Endothelial cell (in vitro differentiated cells): ENCODE measurements at regions not wholly inside any gene's neighbourhood (a gene's known extent, or its start where the extent isn't known, plus 50 kb on each side); places are given as distances from the start of the nearest gene placed in this dataset.

Source experiments
- DNase-seq: peaks from one replicate; pipeline ENCODE4 v3.0.0; 2021; ENCODE audit warnings: low spot score
- H3K27ac Mint-ChIP-seq: one replicate; pipeline ENCODE4 v1.8.0; 2021; ENCODE audit warnings: mixed read lengths, inconsistent platforms; ENCODE audit not compliant: unreplicated experiment
- H3K27me3 Mint-ChIP-seq: one replicate; pipeline ENCODE4 v1.8.0; 2021; ENCODE audit warnings: mild to moderate bottlenecking, moderate library complexity, mixed read lengths, inconsistent platforms; ENCODE audit not compliant: unreplicated experiment
- H3K36me3 Mint-ChIP-seq: one replicate; pipeline ENCODE4 v1.8.0; 2021; ENCODE audit warnings: mild to moderate bottlenecking, low read depth, mixed read lengths, inconsistent platforms; ENCODE audit not compliant: unreplicated experiment
- H3K4me1 Mint-ChIP-seq: one replicate; pipeline ENCODE4 v1.8.0; 2021; ENCODE audit warnings: mild to moderate bottlenecking, mixed read lengths, inconsistent platforms; ENCODE audit not compliant: unreplicated experiment
- H3K4me3 Mint-ChIP-seq: one replicate; pipeline ENCODE4 v1.8.0; 2021; ENCODE audit warnings: mild to moderate bottlenecking, mixed read lengths, inconsistent platforms; ENCODE audit not compliant: unreplicated experiment
- H3K9me3 Mint-ChIP-seq: one replicate; pipeline ENCODE4 v1.8.0; 2021; ENCODE audit warnings: mixed read lengths, inconsistent platforms; ENCODE audit not compliant: unreplicated experiment
- TF ChIP-seq, protein P1 (sequence below): fragments of 200-600 bp; sonication (generic); IDR thresholded peaks from one replicate; pipeline ENCODE4 v1.5.0; 2021; ENCODE audit warnings: antibody characterized with exemption; ENCODE audit not compliant: unreplicated experiment

DNA sequence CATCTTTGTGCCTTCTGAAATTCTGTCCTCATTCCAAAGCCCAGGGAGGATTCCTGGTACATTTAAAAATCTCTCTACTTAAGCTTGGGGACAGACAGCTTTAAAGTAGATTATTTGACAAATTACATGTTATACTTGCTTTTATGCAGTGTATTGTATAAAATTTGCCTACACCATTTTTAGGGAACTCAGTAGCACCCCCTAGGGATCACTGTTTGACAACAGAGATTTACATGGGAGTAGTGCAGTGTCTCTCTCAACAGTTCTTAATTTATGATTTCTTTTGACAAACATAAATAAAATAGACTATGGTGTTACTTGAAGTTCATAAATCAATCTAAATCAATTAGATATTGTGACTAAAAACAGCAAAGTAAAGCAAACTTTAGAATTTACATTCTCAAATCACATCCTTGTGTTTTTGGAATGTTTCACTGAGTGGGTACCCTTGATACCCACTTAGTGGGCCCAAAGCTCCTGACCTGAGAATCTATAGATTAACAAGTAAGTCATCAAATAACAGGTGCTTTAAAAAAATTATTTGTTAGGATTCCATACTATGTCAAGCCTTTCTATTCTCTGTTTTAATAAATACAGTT, 428.8 kb downstream of the DYNC2H1 start:
- Mint-ChIP-seq H3K9me3 (peaks cover 4% of the 10 kb centered on the region), H3K4me1 (no peaks in the 10 kb centered on the region), H3K4me3 (no peak overlapping the region), H3K27ac (no peak overlapping the region), H3K27me3 (peaks cover 4% of the 10 kb centered on the region), H3K36me3 (peaks cover 10% of the 10 kb centered on the region)
- DNase-seq, result peak; percentile 11
- TF ChIP-seq, protein P1, sequence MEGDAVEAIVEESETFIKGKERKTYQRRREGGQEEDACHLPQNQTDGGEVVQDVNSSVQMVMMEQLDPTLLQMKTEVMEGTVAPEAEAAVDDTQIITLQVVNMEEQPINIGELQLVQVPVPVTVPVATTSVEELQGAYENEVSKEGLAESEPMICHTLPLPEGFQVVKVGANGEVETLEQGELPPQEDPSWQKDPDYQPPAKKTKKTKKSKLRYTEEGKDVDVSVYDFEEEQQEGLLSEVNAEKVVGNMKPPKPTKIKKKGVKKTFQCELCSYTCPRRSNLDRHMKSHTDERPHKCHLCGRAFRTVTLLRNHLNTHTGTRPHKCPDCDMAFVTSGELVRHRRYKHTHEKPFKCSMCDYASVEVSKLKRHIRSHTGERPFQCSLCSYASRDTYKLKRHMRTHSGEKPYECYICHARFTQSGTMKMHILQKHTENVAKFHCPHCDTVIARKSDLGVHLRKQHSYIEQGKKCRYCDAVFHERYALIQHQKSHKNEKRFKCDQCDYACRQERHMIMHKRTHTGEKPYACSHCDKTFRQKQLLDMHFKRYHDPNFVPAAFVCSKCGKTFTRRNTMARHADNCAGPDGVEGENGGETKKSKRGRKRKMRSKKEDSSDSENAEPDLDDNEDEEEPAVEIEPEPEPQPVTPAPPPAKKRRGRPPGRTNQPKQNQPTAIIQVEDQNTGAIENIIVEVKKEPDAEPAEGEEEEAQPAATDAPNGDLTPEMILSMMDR, result peak; percentile 57

DNA sequence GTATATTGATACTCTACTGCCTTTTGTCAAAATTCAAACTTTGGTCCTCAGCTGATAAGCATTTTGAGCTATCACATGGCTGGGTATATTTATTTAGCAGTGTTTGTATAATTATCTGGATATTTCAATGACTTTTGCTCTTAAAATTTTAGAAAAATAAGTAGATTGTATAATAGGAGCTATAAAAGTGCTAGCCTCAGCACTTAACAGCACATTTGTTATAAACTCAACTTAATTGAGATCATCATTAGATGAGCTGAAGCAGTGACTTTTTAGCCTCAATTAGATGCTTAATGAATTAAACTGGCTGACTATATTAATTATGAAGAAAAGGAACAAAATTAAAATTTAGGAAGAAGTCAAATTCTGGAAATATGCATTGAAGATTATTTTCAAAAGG, 429.9 kb downstream of the DYNC2H1 start:
- no peak for DNase-seq
- no peaks in the 10 kb centered on the region for H3K4me1 Mint-ChIP-seq
- H3K27me3 Mint-ChIP-seq, result peaks cover 4% of the 10 kb centered on the region
- no peak overlapping the region for H3K27ac Mint-ChIP-seq
- peaks cover 10% of the 10 kb centered on the region for H3K36me3 Mint-ChIP-seq
- H3K4me3 Mint-ChIP-seq, result no peak overlapping the region
- TF ChIP-seq, protein P1, result no peak
- peaks cover 4% of the 10 kb centered on the region for H3K9me3 Mint-ChIP-seq

DNA sequence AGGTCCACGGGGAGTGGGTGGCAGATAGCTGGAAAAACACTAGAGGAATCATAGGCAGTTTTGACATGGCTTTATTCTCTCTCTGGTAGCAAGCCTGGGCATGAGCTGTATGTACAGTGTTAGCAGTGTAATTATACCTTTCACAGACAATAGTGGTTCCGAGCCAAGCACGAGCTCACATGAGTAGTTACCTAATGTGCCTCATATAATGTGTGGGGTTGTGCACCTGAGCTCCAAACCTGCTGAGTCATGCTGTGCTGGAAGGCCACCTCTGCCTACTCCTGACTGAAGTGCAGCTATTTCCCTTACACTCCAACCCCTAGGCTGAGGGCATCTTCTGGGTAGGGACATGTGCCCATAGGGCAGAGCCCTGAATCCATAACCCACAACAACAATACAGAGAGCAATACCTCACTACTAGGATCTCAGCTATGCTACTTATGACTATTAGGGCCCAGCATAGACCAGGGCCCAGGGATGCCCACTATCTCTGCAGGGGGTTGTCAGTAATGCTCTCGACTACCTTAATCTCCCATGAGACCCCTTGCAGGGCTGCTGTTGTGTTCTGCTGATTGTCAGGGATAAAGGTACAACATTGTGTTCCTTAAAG, 432.1 kb downstream of the DYNC2H1 start:
- H3K27ac Mint-ChIP-seq, result no peak overlapping the region
- TF ChIP-seq, protein P1, result no peak
- H3K4me3 Mint-ChIP-seq, result no peak overlapping the region
- H3K9me3 Mint-ChIP-seq, result peaks cover 4% of the 10 kb centered on the region
- no peaks in the 10 kb centered on the region for H3K4me1 Mint-ChIP-seq
- peaks cover 10% of the 10 kb centered on the region for H3K36me3 Mint-ChIP-seq
- peaks cover 6% of the 10 kb centered on the region for H3K27me3 Mint-ChIP-seq
- no peak for DNase-seq

DNA sequence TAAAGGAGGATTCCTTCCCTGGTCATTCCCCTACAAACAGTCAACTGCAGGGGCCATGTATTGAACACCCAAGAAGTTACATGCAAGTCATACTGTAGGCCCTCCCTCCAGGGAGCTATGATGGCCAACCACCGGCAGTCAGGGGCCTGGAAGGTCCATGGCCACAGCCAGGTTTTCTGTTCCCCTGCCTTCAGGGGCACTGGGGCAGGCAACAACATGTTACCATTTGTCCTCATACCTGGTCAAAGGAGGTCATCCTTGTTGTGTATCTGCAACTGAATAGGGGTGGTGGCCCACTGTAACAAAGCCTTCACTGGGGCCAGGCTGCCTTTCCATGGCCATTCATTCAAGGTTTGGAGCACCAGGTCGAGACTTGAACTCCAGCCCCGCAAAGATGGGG, 433.6 kb downstream of the DYNC2H1 start:
- TF ChIP-seq, protein P1, result no peak
- peaks cover 10% of the 10 kb centered on the region for H3K36me3 Mint-ChIP-seq
- H3K9me3 Mint-ChIP-seq, result peaks cover 4% of the 10 kb centered on the region
- H3K4me3 Mint-ChIP-seq, result no peak overlapping the region
- H3K27ac Mint-ChIP-seq, result no peak overlapping the region
- peaks cover 6% of the 10 kb centered on the region for H3K27me3 Mint-ChIP-seq
- no peak for DNase-seq
- no peaks in the 10 kb centered on the region for H3K4me1 Mint-ChIP-seq

DNA sequence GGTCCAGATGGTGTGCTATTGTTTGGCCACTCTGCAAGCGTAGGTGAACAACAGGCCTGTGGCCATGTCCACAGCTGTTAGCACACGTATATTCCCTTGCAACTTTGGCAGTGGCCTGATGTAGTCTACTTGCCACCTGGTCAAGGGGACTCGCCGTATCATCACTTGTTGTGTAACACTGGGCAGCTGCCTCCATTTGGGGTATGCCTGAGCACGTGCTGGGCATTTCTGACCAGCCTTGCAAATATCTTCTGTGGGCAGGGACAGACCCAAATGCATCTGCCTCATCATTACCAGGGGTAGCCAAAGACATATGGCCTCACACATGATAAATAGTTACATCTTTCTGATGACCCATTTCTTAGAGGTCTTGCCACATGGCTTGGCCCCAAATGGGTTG, 434.2 kb downstream of the DYNC2H1 start:
- DNase-seq, result no peak
- TF ChIP-seq, protein P1, result no peak
- Mint-ChIP-seq H3K9me3 (peaks cover 4% of the 10 kb centered on the region), H3K4me3 (no peak overlapping the region), H3K36me3 (peaks cover 10% of the 10 kb centered on the region), H3K27me3 (peaks cover 6% of the 10 kb centered on the region), H3K27ac (no peak overlapping the region), H3K4me1 (no peaks in the 10 kb centered on the region)
